Neuronal stem cell (in vitro differentiated cells): ENCODE measurements at regions not wholly inside any gene's neighbourhood (a gene's known extent, or its start where the extent isn't known, plus 50 kb on each side); places are given as distances from the start of the nearest gene placed in this dataset.

Experiments
- DNase-seq: peaks from one replicate; pipeline ENCODE4 v3.0.0-alpha.2; 2013; ENCODE audit warnings: low spot score
- H2AFZ ChIP-seq: one replicate; pipeline ENCODE4 v1.6.1; 2013; ENCODE audit warnings: mild to moderate bottlenecking, low read length, inconsistent platforms
- H2AK5ac ChIP-seq: 2 replicates; pipeline ENCODE4 v1.6.1; 2013; ENCODE audit warnings: low read depth, mild to moderate bottlenecking, inconsistent platforms, low read length, moderate library complexity, mixed read lengths
- H2BK120ac ChIP-seq: 2 replicates; pipeline ENCODE4 v1.6.1; 2013; ENCODE audit warnings: low read depth, mild to moderate bottlenecking, inconsistent platforms, low read length, moderate library complexity, mixed read lengths
- H2BK12ac ChIP-seq: one replicate; pipeline ENCODE4 v1.6.1; 2013; ENCODE audit warnings: low read length, inconsistent platforms
- H2BK15ac ChIP-seq: 2 replicates; pipeline ENCODE4 v1.6.1; 2013; ENCODE audit warnings: mild to moderate bottlenecking, low read length, inconsistent platforms, mixed read lengths
- H2BK5ac ChIP-seq: one replicate; pipeline ENCODE4 v1.6.1; 2013; ENCODE audit warnings: inconsistent platforms, mild to moderate bottlenecking, low read length, moderate library complexity
- H3K14ac ChIP-seq: one replicate; pipeline ENCODE4 v1.6.1; 2013; ENCODE audit warnings: low read length, inconsistent platforms
- H3K18ac ChIP-seq: 2 replicates; pipeline ENCODE4 v1.6.1; 2013; ENCODE audit warnings: low read length, inconsistent platforms
- H3K23ac ChIP-seq: 2 replicates; pipeline ENCODE4 v1.6.1; 2013; ENCODE audit warnings: low read depth, mild to moderate bottlenecking, mixed read lengths, low read length, inconsistent platforms; ENCODE audit not compliant: poor library complexity
- H3K27ac ChIP-seq: replicated peaks from 3 replicates; pipeline ENCODE4 v1.5.1; 2013; ENCODE audit warnings: low read length, inconsistent platforms
- H3K27me3 ChIP-seq, 3 experiments: 2 replicates each; pipeline ENCODE4 v1.6.1; 2013; ENCODE audit warnings: low read length in 3 of 3, mild to moderate bottlenecking in 2 of 3, inconsistent platforms in 1 of 3, low read depth in 1 of 3, mixed read lengths in 1 of 3, moderate library complexity in 1 of 3; ENCODE audit not compliant: control insufficient read depth in 3 of 3, insufficient read depth in 3 of 3
- H3K36me3 ChIP-seq, 2 donors: replicated peaks in 1 of 2; 2 replicates each; pipeline ENCODE4 v1.6.1; 2013; ENCODE audit warnings: low read length in 2 of 2; ENCODE audit not compliant: control insufficient read depth in 2 of 2, insufficient read depth in 2 of 2
- H3K4ac ChIP-seq: 2 replicates; pipeline ENCODE4 v1.6.1; 2013; ENCODE audit warnings: inconsistent platforms, mild to moderate bottlenecking, low read length, moderate library complexity
- H3K4me1 ChIP-seq, 2 donors: 1 replicate in 1 of 2; 2 replicates in 1 of 2; pipeline ENCODE4 v1.6.1; 2013; ENCODE audit warnings: low read length in 2 of 2, low read depth in 1 of 2; ENCODE audit not compliant: control insufficient read depth in 2 of 2, insufficient read depth in 1 of 2
- H3K4me2 ChIP-seq: one replicate; pipeline ENCODE4 v1.6.1; 2013; ENCODE audit warnings: mild to moderate bottlenecking, low read length, inconsistent platforms; ENCODE audit not compliant: insufficient read depth, poor library complexity, severe bottlenecking
- H3K4me3 ChIP-seq, 2 donors: 2 replicates each; pipeline ENCODE4 v1.5.1; 2013; ENCODE audit warnings: low read length in 2 of 2, mild to moderate bottlenecking in 2 of 2, inconsistent platforms in 1 of 2, moderate library complexity in 1 of 2
- H3K79me1 ChIP-seq: one replicate; pipeline ENCODE4 v1.6.1; 2013; ENCODE audit warnings: low read depth, mild to moderate bottlenecking, inconsistent platforms, low read length, moderate library complexity
- H3K9ac ChIP-seq: one replicate; pipeline ENCODE4 v1.6.1; 2013; ENCODE audit warnings: mild to moderate bottlenecking, low read depth, low read length, inconsistent platforms; ENCODE audit not compliant: poor library complexity
- H3K9me3 ChIP-seq, 2 donors: replicated peaks in 1 of 2; 2 replicates each; pipeline versions ENCODE3 to v1.6.1; 2013; ENCODE audit warnings: low read length in 2 of 2, mild to moderate bottlenecking in 2 of 2, inconsistent platforms in 1 of 2, low read depth in 1 of 2, mixed read lengths in 1 of 2, moderate library complexity in 1 of 2; ENCODE audit not compliant: control insufficient read depth in 2 of 2, insufficient read depth in 1 of 2
- H4K8ac ChIP-seq: one replicate; pipeline ENCODE4 v1.6.1; 2013; ENCODE audit warnings: low read depth, mild to moderate bottlenecking, inconsistent platforms, low read length, moderate library complexity
- H4K91ac ChIP-seq: one replicate; pipeline ENCODE4 v1.6.1; 2013; ENCODE audit warnings: low read length, low read depth, mild to moderate bottlenecking, inconsistent platforms; ENCODE audit not compliant: poor library complexity
- WGBS, 2 donors: extraction: QIAGEN DNeasy Blood & Tissue Kit; methylation state at CpG; one replicate each; pipeline ENCODE4 v1.1.7; 2013; ENCODE audit warnings: missing lambda C conversion rate in 2 of 2, mixed read lengths in 1 of 2; ENCODE audit not compliant: insufficient read length in 2 of 2, insufficient replicate concordance in 1 of 2; ENCODE audit errors: extremely low coverage in 2 of 2; 5-methylcytosine and 5-hydroxymethylcytosine counted together

GRCh38 chr6:1544000-1544399 is 65.7 kb upstream of the FOXC1 start:
- Histone ChIP-seq H4K91ac (no peak overlapping the region), H3K9ac (no peak overlapping the region), H3K27ac (no peak overlapping the region), H3K27me3 (no peaks in the 10 kb centered on the region), H3K36me3 (no peaks in the 10 kb centered on the region), H4K8ac (peak overlapping the region; percentile 1), H3K4me3 (no peak overlapping the region), H2AK5ac (no peak overlapping the region), H3K79me1 (no peaks in the 10 kb centered on the region), H3K4ac (no peak overlapping the region), H2BK5ac (no peak overlapping the region), H3K4me1 (no peaks in the 10 kb centered on the region), H3K23ac (no peak overlapping the region), H3K18ac (no peak overlapping the region), H3K9me3 (peaks cover 0 to 2% of the 10 kb centered on the region in 2 donors), H2BK12ac (no peak overlapping the region), H2BK120ac (no peak overlapping the region), H2BK15ac (no peak overlapping the region), H2AFZ (no peak overlapping the region), H3K4me2 (no peak overlapping the region), H3K14ac (no peak overlapping the region)
- WGBS, 2 donors: 100% methylated on average over 1 of the region's 3 CpGs; no CpG with 5 or more reads in 1 of the 2 donors
- no peak for DNase-seq

- no peak overlapping the region for H4K91ac ChIP-seq
- H2AFZ ChIP-seq: no peak overlapping the region
- no peak overlapping the region for H2BK12ac ChIP-seq
- H3K4me3 ChIP-seq: peak overlapping the region in 1 of 2 donors; percentile 46
- peaks cover 0 to 2% of the 10 kb centered on the region in 2 donors for H3K9me3 ChIP-seq
- H2BK15ac ChIP-seq: no peak overlapping the region
- H3K18ac ChIP-seq: no peak overlapping the region
- no peaks in the 10 kb centered on the region for H3K79me1 ChIP-seq
- no peak overlapping the region for H3K4me2 ChIP-seq
- H3K9ac ChIP-seq: no peak overlapping the region
- H3K23ac ChIP-seq: no peak overlapping the region
- no peak overlapping the region for H3K27ac ChIP-seq
- no peak overlapping the region for H2BK5ac ChIP-seq
- no peak overlapping the region for H3K4ac ChIP-seq
- H3K14ac ChIP-seq: no peak overlapping the region
- no peak overlapping the region for H2AK5ac ChIP-seq
- H3K4me1 ChIP-seq: no peaks in the 10 kb centered on the region
- no peaks in the 10 kb centered on the region for H3K36me3 ChIP-seq
- no peaks in the 10 kb centered on the region for H3K27me3 ChIP-seq
- no peak overlapping the region for H4K8ac ChIP-seq
- H2BK120ac ChIP-seq: no peak overlapping the region
- no peak for DNase-seq
- no CpG with 5 or more reads among the region's 2 CpGs for whole genome bisulfite sequencing, 2 donors
These were observed 65.1 kb upstream of the FOXC1 start for GRCh38 chr6:1544603-1545002.

- no peak overlapping the region for H3K14ac ChIP-seq
These were observed 64.1 kb upstream of the FOXC1 start for GRCh38 chr6:1545654-1546053.

GRCh38 chr6:1547785-1548184 is 61.9 kb upstream of the FOXC1 start:
- no CpG with 5 or more reads among the region's 8 CpGs for WGBS, 2 donors
- Histone ChIP-seq H2AK5ac (no peak overlapping the region), H2AFZ (no peak overlapping the region), H3K4me2 (no peak overlapping the region), H3K27ac (no peak overlapping the region), H3K4me1 (no peaks in the 10 kb centered on the region), H3K27me3 (no peaks in the 10 kb centered on the region), H3K36me3 (no peaks in the 10 kb centered on the region), H4K8ac (no peak overlapping the region), H3K23ac (no peak overlapping the region), H2BK5ac (no peak overlapping the region), H4K91ac (no peak overlapping the region), H3K9me3 (peaks cover 0 to 1% of the 10 kb centered on the region in 2 donors), H2BK12ac (no peak overlapping the region), H3K18ac (no peak overlapping the region), H3K9ac (no peak overlapping the region), H3K14ac (no peak overlapping the region), H3K79me1 (no peaks in the 10 kb centered on the region), H2BK120ac (no peak overlapping the region), H3K4ac (no peak overlapping the region), H2BK15ac (no peak overlapping the region), H3K4me3 (no peak overlapping the region)
- no peak for DNase-seq

More at GRCh38 chr6:1545654-1546053, 64.1 kb upstream of the FOXC1 start:
- H2AK5ac ChIP-seq: no peak overlapping the region
- no peak overlapping the region for H2BK5ac ChIP-seq
- H2BK15ac ChIP-seq: no peak overlapping the region
- no peaks in the 10 kb centered on the region for H3K79me1 ChIP-seq
- peak overlapping the region; percentile 54 for H3K18ac ChIP-seq
- no peak overlapping the region for H3K27ac ChIP-seq
- no peak overlapping the region for H3K23ac ChIP-seq
- no peak overlapping the region for H2BK120ac ChIP-seq
- no peak for DNase-seq
- H3K27me3 ChIP-seq: no peaks in the 10 kb centered on the region
- H4K91ac ChIP-seq: no peak overlapping the region
- H3K4me1 ChIP-seq: no peaks in the 10 kb centered on the region
- H4K8ac ChIP-seq: no peak overlapping the region
- peaks cover 0 to 2% of the 10 kb centered on the region in 2 donors for H3K9me3 ChIP-seq
- H2BK12ac ChIP-seq: no peak overlapping the region
- no peak overlapping the region for H2AFZ ChIP-seq
- no peak overlapping the region for H3K4me2 ChIP-seq
- no peaks in the 10 kb centered on the region for H3K36me3 ChIP-seq
- WGBS, 2 donors: no CpG with 5 or more reads among the region's 12 CpGs
- no peak overlapping the region for H3K4ac ChIP-seq
- H3K4me3 ChIP-seq: no peak overlapping the region
- no peak overlapping the region for H3K9ac ChIP-seq
